ENCODE measurements at regions not wholly inside any gene's neighbourhood (a gene's known extent, or its start where the extent isn't known, plus 50 kb on each side); places are given as distances from the start of the nearest gene placed in this dataset.

DNA sequence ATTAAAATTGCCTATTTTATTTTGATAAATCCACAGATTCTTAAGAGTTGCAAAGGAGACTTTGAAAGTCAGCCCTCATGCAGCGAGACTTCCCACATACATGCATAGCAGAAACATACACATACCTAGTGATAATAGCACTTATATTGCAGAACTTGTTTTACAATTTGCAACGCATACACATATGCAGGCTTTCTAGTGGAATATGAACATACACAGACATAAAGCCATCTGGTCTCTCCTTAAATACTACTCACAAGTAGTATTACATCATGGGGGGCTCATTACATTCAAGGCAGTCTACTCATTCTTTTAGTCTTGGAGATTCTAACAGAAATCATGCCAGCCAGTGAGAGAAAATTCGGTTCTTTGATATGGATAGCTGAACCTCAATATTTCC is 295.1 kb upstream of the RND3 start (continued):
- TF ChIP-seq SNAI2 (CRISPR knock-in tag; IDR thresholded peaks at IDR 0.05), result no peak
- TF ChIP-seq PPARA (CRISPR knock-in tag; IDR thresholded peaks at IDR 0.05; ENCODE audit: borderline replicate concordance), result no peak
- TF ChIP-seq CSDC2 (CRISPR knock-in tag; IDR thresholded peaks at IDR 0.05), result no peak
- TF ChIP-seq ARNTL (CRISPR knock-in tag; IDR thresholded peaks at IDR 0.05; ENCODE audit: borderline replicate concordance, low read depth), result no peak
- no peak for TF ChIP-seq ZNF8 (CRISPR knock-in tag; IDR thresholded peaks at IDR 0.05)
- TF ChIP-seq ZNF70 (CRISPR knock-in tag; IDR thresholded peaks at IDR 0.05), result no peak

- no peak for TF ChIP-seq POU6F1 (CRISPR knock-in tag; IDR thresholded peaks at IDR 0.05; ENCODE audit: borderline replicate concordance, low read depth)
- TF ChIP-seq CREB5 (CRISPR knock-in tag; IDR thresholded peaks at IDR 0.05; ENCODE audit: low read depth), result no peak
- no peak for TF ChIP-seq GLIS3 (CRISPR knock-in tag; IDR thresholded peaks at IDR 0.05)
- no peak for TF ChIP-seq PPARA (CRISPR knock-in tag; IDR thresholded peaks at IDR 0.05; ENCODE audit: borderline replicate concordance)
- TF ChIP-seq, protein P1, sequence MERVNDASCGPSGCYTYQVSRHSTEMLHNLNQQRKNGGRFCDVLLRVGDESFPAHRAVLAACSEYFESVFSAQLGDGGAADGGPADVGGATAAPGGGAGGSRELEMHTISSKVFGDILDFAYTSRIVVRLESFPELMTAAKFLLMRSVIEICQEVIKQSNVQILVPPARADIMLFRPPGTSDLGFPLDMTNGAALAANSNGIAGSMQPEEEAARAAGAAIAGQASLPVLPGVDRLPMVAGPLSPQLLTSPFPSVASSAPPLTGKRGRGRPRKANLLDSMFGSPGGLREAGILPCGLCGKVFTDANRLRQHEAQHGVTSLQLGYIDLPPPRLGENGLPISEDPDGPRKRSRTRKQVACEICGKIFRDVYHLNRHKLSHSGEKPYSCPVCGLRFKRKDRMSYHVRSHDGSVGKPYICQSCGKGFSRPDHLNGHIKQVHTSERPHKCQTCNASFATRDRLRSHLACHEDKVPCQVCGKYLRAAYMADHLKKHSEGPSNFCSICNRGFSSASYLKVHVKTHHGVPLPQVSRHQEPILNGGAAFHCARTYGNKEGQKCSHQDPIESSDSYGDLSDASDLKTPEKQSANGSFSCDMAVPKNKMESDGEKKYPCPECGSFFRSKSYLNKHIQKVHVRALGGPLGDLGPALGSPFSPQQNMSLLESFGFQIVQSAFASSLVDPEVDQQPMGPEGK (CRISPR knock-in tag; IDR thresholded peaks at IDR 0.05; ENCODE audit: borderline replicate concordance), result no peak
- no peak for TF ChIP-seq TOX (CRISPR knock-in tag; IDR thresholded peaks at IDR 0.05; ENCODE audit: borderline replicate concordance)
- TF ChIP-seq ZFP3 (CRISPR knock-in tag; IDR thresholded peaks at IDR 0.05), result no peak
- TF ChIP-seq CSRNP3 (CRISPR knock-in tag; IDR thresholded peaks at IDR 0.05), result no peak
- no peak for TF ChIP-seq ZNF8 (CRISPR knock-in tag; IDR thresholded peaks at IDR 0.05)
- no peak for TF ChIP-seq OSR1 (CRISPR knock-in tag; IDR thresholded peaks at IDR 0.05)
- no peak for TF ChIP-seq ZC3H10 (CRISPR knock-in tag; IDR thresholded peaks at IDR 0.05)
- TF ChIP-seq, protein P2, sequence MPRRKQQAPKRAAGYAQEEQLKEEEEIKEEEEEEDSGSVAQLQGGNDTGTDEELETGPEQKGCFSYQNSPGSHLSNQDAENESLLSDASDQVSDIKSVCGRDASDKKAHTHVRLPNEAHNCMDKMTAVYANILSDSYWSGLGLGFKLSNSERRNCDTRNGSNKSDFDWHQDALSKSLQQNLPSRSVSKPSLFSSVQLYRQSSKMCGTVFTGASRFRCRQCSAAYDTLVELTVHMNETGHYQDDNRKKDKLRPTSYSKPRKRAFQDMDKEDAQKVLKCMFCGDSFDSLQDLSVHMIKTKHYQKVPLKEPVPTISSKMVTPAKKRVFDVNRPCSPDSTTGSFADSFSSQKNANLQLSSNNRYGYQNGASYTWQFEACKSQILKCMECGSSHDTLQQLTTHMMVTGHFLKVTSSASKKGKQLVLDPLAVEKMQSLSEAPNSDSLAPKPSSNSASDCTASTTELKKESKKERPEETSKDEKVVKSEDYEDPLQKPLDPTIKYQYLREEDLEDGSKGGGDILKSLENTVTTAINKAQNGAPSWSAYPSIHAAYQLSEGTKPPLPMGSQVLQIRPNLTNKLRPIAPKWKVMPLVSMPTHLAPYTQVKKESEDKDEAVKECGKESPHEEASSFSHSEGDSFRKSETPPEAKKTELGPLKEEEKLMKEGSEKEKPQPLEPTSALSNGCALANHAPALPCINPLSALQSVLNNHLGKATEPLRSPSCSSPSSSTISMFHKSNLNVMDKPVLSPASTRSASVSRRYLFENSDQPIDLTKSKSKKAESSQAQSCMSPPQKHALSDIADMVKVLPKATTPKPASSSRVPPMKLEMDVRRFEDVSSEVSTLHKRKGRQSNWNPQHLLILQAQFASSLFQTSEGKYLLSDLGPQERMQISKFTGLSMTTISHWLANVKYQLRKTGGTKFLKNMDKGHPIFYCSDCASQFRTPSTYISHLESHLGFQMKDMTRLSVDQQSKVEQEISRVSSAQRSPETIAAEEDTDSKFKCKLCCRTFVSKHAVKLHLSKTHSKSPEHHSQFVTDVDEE (CRISPR knock-in tag; IDR thresholded peaks at IDR 0.05), result no peak
- no peak for TF ChIP-seq ZNF70 (CRISPR knock-in tag; IDR thresholded peaks at IDR 0.05)
- no peak for TF ChIP-seq ESRRG (CRISPR knock-in tag; IDR thresholded peaks at IDR 0.05)
- TF ChIP-seq BACH2 (CRISPR knock-in tag; IDR thresholded peaks at IDR 0.05; ENCODE audit: borderline replicate concordance), result no peak
- TF ChIP-seq RARB (CRISPR knock-in tag; IDR thresholded peaks at IDR 0.05), result no peak
- TF ChIP-seq TCF4 (CRISPR knock-in tag; IDR thresholded peaks at IDR 0.05; ENCODE audit: borderline replicate concordance), result no peak
- ATAC-seq, result no peak
Observed at GRCh38 chr2:150781142-150781541, 293.7 kb upstream of the RND3 start.

DNA sequence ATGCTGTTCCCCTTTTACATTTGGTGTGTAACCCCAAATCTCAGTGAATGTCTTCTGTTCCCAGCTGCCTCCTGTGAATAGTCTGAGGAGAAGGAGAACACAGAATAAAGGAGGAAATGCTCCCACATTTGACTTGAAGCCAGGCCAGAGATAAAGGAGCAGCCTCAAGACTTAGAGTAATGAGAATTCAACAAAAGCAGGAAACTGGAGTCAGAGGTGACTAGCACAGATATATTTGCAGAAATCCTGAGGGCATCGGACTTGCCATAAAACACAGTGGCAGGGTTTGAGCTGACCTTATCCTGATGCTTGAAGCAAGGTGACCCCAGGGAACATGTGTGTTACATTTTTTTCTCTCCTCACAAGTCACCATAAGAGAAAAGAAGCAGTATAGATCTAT is 291.4 kb upstream of the RND3 start:
- ATAC-seq, result no peak
- TF ChIP-seq ISL1 (CRISPR knock-in tag; IDR thresholded peaks at IDR 0.05) (no peak), SNAI2 (CRISPR knock-in tag; IDR thresholded peaks at IDR 0.05) (no peak), PPARA (CRISPR knock-in tag; IDR thresholded peaks at IDR 0.05; ENCODE audit: borderline replicate concordance) (no peak), CSDC2 (CRISPR knock-in tag; IDR thresholded peaks at IDR 0.05) (no peak), ZNF70 (CRISPR knock-in tag; IDR thresholded peaks at IDR 0.05) (no peak), TOX (CRISPR knock-in tag; IDR thresholded peaks at IDR 0.05; ENCODE audit: borderline replicate concordance) (no peak), ZFP30 (CRISPR knock-in tag; IDR thresholded peaks at IDR 0.05) (no peak), ARNTL (CRISPR knock-in tag; IDR thresholded peaks at IDR 0.05; ENCODE audit: borderline replicate concordance, low read depth) (no peak), CSRNP3 (CRISPR knock-in tag; IDR thresholded peaks at IDR 0.05) (no peak), ZFP3 (CRISPR knock-in tag; IDR thresholded peaks at IDR 0.05) (no peak), CREB5 (CRISPR knock-in tag; IDR thresholded peaks at IDR 0.05; ENCODE audit: low read depth) (no peak), GLIS3 (CRISPR knock-in tag; IDR thresholded peaks at IDR 0.05) (no peak), BACH2 (CRISPR knock-in tag; IDR thresholded peaks at IDR 0.05; ENCODE audit: borderline replicate concordance) (no peak), ZNF565 (CRISPR knock-in tag; conservative IDR thresholded peaks at IDR 0.05; ENCODE audit: low read depth) (no peak)
- TF ChIP-seq, protein P1 (CRISPR knock-in tag; IDR thresholded peaks at IDR 0.05; ENCODE audit: borderline replicate concordance), result no peak
